ENCODE measurements at regions not wholly inside any gene's neighbourhood (a gene's known extent, or its start where the extent isn't known, plus 50 kb on each side); places are given as distances from the start of the nearest gene placed in this dataset.
A peak's percentile ranks its signal among the peaks of the same experiment; 100 is the strongest.

- DNase-seq (ENCODE audit: low spot score), result no peak
These were observed 978.3 kb downstream of the BRD1 start for GRCh38 chr22:48849219-48849912.

- DNase-seq (ENCODE audit: low spot score), result no peak
These were observed 981.5 kb downstream of the BRD1 start for GRCh38 chr22:48846200-48846599.

- no peak for DNase-seq (ENCODE audit: low spot score)
These were observed 982.2 kb downstream of the BRD1 start for GRCh38 chr22:48845356-48845936.

- no peak for DNase-seq (ENCODE audit: low spot score)
These were observed 983.5 kb downstream of the BRD1 start for GRCh38 chr22:48844056-48844675.

- no peak for DNase-seq (ENCODE audit: low spot score)
These were observed 984.0 kb downstream of the BRD1 start for GRCh38 chr22:48843640-48844039.

GRCh38 chr22:48842976-48843375, 984.7 kb downstream of the BRD1 start:
- peak; percentile 4 for DNase-seq (ENCODE audit: low spot score)

GRCh38 chr22:48842583-48842945, 985.1 kb downstream of the BRD1 start:
- DNase-seq (ENCODE audit: low spot score), result no peak

- DNase-seq (ENCODE audit: low spot score), result no peak
These were observed 985.6 kb downstream of the BRD1 start for GRCh38 chr22:48841881-48842582.

- no peak for DNase-seq (ENCODE audit: low spot score)
These were observed 987.3 kb downstream of the BRD1 start for GRCh38 chr22:48840112-48840949.

- DNase-seq (ENCODE audit: low spot score), result no peak
These were observed 988.6 kb downstream of the BRD1 start for GRCh38 chr22:48838846-48839730.

- no peak for DNase-seq (ENCODE audit: low spot score)
These were observed 989.3 kb downstream of the BRD1 start for GRCh38 chr22:48838376-48838775.

GRCh38 chr22:48837341-48837935, 990.2 kb downstream of the BRD1 start:
- DNase-seq (ENCODE audit: low spot score), result no peak

- DNase-seq (ENCODE audit: low spot score), result no peak
These were observed 990.9 kb downstream of the BRD1 start for GRCh38 chr22:48836673-48837340.

GRCh38 chr22:48835857-48836672, 991.6 kb downstream of the BRD1 start:
- DNase-seq (ENCODE audit: low spot score), result no peak

GRCh38 chr22:48835364-48835763, 992.3 kb downstream of the BRD1 start:
- no peak for DNase-seq (ENCODE audit: low spot score)

GRCh38 chr22:48834404-48834803, 993.3 kb downstream of the BRD1 start:
- DNase-seq (ENCODE audit: low spot score), result no peak

- DNase-seq (ENCODE audit: low spot score), result no peak
These were observed 995.1 kb downstream of the BRD1 start for GRCh38 chr22:48832592-48832991.

- no peak for DNase-seq (ENCODE audit: low spot score)
These were observed 997.8 kb downstream of the BRD1 start for GRCh38 chr22:48829908-48830307.

GRCh38 chr22:48828688-48829087, 999.0 kb downstream of the BRD1 start:
- no peak for DNase-seq (ENCODE audit: low spot score)

Measured in umbilical cord (tissue), 1 donor.